NCI-H526 treated with DMSO at 0.1 percent for 48 hours (cell line): ENCODE measurements at regions not wholly inside any gene's neighbourhood (a gene's known extent, or its start where the extent isn't known, plus 50 kb on each side); places are given as distances from the start of the nearest gene placed in this dataset.
"Not testable (repeated sequence)": the region's sequence is repeated elsewhere in the genome, so short reads cannot be mapped to it uniquely, and the experiment has no call there.

Experiments
- DNase-seq: peaks from one replicate; lab custom pipeline; 2025; lab: John Stamatoyannopoulos, UW

DNA sequence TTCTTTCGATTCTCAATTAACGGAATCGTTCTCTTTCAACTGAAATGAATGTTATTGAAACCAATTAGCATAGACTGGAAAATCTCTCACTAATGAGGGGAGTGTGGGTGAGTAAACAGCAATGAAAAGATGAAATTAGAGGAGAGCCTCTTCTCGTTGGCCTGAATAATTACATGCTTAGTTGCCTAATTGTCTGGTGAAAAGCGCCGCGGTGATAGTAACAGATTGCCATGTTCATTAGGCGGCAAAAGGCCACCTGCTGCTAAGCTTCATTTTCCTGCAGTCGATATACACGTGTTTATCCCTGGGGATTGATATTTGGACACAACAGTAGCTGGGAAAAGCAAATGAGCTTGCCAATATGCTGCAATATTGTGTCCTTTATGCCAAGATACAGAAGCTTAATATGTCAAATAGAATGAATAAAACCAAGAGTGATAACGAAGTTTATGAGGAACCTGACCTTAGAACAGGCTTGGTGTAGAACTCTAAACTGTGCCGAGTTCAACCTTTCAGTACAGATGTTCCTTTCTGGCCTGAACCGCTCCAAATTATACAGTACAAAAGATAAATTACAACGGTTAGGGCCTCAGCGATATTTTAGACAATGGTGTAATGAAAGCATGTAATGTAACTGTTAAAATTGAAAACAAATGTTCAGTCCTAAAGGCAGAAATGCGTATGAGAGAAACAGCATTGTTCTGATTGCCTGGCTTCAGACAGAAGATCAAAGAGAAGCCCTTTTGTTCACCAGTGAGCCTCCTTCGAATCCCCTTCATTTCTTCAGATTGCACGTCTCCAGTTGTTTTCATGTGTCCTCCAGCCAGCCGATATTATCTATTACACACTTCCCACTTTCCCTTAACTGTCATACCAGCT, 185.2 kb downstream of the SHOX2 start:
- peak; percentile 20 for DNase-seq

DNA sequence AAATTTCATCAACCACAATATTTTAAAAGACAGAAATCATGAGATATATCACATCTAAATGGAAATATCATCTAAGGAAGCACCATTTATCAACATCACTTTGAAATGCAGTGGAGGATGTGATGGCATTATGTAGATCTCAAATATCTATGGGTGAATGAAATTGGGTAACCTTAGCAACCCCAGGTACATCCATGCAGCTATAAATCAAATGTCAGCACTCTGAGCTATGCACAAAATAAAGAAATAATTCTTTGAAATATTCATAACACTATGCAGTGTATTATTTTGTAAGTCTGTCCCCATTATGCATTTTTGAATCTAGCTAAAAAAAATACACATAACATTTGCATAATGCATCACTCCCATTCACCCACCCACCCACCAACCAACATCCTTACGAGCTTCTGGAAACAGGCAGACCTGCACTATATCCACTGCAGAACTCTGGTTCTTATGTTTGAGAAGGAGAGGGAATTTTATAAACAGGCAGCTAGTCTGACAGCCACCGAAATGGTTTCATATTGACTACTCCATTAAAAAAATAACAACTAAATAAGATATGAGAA, 186.8 kb downstream of the SHOX2 start:
- DNase-seq = no peak

DNA sequence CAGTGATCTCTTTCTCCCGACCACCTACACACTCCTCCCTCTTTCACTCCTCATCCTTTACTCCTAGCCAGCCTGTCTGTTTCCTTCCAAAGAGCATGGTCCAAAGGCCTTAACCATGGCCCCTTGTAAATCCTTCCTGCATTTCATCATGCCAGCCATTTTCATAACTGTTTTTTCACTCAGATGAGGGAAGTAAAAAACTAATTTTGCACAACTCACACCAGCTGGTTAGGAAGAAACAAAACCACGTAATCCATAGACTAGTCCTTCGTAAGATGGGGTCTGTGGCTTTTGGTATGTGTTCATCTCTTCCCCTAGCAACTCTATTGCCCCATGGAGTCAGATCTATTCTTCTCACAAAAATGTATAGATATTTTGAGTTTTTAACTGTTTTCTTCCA, 187.8 kb downstream of the SHOX2 start:
- DNase-seq = no peak

DNA sequence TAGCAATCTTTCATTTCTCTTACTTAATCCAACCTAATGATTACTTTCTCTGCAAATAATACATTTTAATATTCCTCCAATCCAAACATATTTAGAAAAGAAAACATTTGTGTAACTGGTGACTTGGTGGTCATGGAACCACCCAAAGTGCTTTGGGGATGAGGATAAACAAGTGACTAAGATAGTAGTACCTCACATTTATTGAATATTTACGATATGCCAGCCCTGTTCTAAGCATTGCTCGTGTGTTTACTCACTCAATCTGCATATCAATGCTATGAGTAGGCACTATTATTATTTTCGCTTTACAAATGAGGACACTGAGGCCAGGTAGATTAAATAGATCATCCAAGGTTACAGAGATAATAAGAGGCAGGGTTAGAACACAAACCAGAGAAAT, 189.5 kb downstream of the SHOX2 start:
- DNase-seq = no peak

DNA sequence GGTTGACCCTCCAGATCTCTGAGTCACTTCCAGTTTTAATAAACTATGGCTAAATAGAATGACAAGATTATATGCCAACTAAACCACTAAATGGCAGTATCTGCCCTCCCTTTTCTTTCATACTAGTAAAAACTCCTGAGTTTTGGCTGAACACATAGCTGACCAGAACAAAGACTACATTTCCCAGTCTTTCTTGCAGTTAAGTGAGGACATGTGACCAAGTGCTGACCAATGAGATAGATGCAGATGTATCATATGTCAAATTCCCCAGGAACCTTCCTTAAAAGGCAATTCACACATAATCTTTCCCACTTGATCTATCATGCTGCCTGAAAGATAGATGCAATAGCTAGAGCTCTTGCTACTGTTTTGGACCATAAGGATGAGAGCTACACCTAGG, 191.3 kb downstream of the SHOX2 start:
- DNase-seq = no peak

DNA sequence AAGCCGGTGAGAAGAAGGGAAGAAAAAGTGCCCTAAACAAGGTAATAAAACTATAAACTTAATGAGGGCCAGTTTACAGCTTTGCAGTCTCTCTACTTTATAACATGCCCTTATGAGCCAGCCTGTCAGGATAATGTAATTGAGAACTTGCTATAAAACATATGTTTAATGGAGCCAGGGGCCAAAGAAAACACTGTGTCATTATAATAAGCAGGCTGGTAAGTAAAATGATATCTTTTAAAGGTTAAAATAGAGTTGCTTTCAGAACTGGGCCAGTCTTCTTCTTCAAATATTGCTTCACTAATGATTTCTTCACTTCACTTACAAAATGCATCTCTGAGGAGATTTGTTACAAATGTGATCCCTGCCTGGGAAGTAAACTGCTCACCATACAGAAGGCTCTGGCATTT, 192.5 kb downstream of the SHOX2 start:
- DNase-seq = no peak

DNA sequence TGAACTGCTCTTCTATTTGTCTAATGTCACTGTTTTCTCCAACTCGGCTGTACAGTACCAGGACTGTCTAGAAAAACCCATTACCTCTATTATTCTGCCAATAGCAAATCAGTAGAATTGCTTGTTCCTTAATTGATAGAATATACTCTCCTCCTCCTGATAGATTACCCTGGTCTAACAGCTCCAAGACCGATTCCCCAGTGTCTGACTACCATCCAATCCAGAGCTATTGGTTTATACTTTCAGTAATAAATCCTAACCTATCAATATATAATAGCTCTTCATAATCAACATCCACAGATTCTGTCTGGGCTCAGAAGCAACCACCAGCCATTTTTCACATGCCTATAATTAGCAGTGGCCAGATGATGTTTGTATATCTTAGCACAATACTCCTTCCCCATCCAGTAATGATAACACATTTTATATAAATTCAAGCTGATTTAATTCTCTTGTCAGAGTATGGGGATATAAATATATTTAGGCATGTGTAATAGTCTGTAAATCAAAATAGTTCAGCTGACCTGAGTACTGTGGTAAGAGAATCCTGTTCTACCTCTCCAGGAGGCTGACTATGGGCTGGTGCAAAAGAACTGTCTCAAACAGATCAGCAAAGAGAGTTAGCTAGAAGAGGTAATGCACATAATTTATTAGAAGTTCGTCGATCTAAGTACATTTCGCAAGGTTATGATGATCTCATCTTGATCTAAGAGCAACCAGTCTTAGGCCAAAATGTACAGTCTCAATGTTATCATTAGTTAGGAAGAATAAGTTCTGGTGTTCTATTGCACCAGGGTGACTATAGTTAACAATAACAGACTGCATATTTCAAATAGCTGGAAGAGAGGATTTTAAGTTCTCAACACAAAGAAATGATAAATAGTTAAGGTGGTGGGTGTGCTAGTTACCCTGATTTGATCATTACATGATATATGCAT, 193.4 kb downstream of the SHOX2 start:
- DNase-seq = no peak

DNA sequence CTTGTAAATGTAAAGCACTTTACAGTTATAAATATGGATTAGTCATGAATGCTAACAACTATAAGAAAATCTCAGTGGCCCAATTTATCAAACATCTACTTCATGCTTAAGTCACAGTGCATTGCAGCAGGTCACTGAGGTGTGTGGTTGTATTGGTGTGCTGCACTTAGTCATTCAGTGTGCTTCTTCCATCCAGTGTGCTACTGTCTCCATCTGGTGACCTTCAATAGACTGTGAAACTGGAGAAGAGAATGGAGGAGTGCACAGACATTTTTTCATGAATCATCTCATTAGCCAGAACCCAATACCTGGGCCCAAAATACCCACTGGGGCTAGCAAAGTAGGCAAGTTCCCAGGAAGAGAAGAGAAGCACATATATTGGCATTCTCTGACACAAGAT, 199.6 kb downstream of the SHOX2 start:
- no peak for DNase-seq

DNA sequence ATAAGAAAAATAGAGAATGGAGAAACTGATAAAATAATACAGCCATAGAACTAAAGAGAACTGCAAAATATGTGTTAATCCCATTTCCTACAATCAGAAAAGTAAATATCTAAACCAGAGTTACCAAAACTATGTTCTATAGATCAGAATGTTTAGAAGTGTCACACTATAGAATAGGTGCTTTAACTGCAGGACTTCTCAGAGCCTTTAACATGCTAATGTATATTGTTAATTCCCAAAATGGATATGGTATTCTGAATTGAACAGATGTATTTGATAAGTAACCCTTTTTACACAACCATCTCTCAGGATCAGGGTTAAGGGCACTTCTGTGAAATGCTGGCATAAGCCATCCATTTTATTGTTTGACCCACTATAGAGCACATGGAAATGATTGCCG, 200.3 kb downstream of the SHOX2 start:
- no peak for DNase-seq

DNA sequence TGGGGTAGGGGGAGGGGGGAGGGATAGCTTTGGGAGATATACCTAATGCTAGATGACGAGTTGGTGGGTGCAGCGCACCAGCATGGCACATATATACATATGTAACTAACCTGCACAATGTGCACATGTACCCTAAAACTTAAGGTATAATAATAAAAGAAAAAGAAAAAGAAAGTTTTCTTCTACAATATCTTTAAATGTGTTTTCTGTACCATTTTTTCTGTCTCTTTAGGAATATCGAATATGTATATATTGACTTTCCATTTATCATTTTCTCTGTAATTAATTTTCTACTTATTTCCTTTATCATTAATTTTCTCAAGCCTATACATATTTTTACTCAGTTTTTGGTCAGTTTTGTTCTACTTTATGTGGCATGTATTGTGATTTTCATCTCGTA, 203.5 kb downstream of the SHOX2 start:
- DNase-seq = not testable (repeated sequence)

DNA sequence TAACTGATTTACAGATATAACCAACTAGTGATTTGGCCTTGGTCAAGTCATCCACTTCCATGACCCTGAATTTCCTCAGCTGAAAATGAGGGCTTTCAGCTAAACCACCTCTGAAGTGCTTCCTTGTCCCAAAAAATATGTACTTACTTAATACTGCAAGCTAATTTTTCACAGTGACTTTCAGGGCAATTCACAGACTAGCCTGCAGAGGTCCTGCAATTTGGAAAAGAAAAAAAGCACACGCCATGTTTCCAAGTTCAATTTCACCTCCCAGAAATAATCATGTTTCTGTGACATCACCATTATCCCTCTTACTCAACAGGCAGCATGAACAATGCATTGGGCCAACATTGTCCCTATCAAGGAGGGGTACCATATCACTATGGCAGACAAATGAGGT, 218.2 kb downstream of the SHOX2 start:
- DNase-seq = no peak

DNA sequence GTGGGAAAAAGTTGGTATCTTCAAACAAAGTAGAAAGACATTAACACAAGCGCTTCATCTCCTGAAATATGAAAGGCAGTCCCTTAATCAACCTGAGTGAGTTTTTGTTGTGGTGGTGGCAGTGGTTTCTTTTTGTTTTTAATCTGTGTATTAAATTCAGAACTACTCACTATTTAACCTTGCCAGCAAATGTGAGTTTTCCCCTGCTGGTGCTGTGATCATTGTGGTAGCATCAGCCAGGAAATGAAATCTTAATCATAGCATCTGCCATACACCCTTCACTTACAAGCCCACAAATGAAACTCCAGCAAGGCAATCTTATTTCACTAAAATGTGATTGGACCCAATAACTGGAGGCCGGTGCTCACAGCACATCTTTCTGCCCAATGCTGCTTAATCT, 229.7 kb downstream of the SHOX2 start:
- no peak for DNase-seq

DNA sequence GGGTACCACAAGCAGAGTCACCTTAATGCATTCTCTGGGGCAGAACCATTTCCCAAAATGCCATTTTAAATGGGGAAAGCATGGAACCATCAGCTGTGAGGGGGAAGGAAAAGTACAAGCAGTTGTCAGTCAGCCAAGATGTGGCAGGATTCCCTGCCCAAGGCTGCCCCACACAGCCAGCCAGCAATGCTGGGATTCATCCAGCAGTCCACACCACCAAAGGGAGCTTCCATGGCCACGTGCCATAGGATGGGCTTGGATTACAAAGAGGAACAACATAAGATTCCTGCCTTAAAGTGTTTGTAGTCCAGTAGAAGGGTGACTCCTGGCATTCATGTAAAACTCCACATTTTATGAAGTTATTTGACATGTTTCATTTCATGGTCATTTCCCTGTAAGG, 233.3 kb downstream of the SHOX2 start:
- no peak for DNase-seq

DNA sequence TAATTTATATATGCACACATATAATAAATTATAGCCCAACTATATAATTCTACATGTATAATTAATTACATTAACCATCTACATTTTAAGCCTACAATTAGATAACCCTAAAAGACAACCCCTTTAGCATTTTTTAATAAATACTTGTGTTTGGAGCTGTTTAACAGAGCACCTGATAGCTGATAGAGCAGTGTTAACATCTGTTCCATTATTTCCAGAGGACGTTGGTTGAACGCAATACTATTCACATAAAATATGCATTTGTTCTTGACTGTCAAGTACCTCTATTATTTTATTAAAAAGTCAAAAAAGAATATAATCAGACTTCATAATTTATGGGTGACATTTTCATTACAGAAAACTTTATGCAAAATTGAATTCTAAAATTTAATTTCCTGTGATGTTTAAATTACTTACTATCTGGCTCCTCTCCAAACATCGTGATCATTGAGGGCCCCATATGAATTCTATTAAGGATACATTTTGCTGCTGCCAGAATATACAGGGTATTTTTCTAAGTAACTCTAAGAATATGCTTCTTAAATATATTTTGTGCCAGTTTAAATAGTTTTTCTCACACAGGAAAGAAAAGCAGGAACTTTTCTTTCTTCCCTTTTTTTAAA, 234.3 kb downstream of the SHOX2 start:
- DNase-seq = no peak

DNA sequence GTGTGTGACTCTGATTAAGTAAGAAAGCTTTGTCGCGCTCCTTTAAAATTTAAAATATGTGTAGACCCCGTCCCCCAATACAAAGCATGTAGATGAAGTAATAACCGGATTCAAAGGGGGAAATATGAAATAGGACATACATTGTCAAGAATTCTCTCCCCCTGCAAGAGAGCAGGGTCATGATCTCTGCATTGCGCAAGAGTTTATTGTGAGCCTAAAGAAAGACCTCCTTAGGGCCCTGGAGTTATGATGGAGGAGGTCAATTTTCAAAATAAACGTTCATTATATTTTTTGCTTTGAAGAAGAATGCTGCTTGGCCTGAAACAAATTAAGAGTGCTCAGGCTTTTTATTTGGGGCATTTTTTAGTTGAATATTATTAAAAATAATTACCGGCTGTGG, 235.0 kb downstream of the SHOX2 start:
- DNase-seq = no peak

DNA sequence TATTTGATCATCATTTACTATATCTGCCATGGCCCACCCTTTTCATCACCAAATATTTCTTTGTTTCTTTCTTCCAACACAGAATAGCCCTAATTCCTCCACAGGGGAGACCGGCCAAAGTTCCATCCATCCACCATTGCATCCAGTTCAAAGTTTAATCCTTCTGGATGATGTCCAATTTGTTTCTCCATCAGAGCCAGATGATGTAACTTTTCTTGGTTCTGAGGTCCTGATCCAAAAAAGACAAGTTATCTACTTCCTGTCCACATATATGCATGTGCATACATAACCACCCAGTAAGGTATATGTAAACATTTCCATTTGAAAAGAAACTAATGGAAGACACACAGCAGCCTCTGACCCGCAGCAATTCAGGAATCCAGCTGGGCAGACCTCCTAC, 237.3 kb downstream of the SHOX2 start:
- no peak for DNase-seq

DNA sequence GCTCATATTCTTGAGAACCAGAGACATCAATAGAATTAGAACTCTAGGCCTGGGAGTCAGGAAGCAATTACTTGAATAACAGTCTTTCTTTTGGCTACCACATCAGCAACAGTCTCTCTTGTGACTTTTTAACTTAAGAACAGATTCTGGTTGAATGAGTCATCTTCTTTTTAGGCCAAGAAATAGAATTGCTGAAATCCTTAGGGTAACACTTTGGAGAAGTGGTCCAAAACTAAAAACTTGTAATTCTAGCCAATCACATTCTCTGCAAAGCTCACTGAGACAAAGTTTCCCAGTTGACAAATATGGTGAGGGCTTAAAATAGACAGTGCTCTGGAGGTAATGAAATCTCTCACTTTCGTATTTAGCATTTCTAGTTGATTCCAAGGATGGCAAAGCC, 238.0 kb downstream of the SHOX2 start:
- no peak for DNase-seq

DNA sequence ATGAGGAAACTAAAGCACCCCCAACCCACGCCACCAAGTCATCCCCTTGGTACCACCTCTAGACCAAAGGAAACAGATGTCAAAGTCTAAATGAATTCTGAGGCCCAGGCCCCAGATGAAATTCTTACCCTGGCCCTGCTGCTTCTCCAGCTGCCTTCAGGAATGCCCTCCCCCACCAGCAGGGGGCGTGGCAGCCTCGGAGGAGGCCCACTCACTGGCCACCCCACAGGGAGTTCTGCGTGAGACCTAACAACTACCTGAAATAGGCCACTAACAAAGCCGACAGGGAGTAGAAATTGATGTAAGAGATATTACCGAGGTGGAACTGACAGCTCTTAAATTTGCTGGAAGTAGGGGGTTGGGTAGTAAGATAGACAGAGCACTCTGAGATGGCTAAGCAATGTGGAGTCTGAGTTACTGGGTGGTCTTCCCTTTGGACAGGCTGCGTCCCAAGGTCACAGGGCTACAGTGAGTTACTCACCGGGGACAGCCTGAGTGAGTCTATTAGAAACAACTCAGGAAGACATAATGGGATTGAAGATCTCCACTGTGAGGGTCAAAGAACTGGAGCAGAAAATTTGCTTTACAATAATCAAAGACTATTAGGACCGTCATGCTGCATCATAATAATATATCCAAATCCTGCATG, 240.7 kb downstream of the SHOX2 start:
- no peak for DNase-seq

DNA sequence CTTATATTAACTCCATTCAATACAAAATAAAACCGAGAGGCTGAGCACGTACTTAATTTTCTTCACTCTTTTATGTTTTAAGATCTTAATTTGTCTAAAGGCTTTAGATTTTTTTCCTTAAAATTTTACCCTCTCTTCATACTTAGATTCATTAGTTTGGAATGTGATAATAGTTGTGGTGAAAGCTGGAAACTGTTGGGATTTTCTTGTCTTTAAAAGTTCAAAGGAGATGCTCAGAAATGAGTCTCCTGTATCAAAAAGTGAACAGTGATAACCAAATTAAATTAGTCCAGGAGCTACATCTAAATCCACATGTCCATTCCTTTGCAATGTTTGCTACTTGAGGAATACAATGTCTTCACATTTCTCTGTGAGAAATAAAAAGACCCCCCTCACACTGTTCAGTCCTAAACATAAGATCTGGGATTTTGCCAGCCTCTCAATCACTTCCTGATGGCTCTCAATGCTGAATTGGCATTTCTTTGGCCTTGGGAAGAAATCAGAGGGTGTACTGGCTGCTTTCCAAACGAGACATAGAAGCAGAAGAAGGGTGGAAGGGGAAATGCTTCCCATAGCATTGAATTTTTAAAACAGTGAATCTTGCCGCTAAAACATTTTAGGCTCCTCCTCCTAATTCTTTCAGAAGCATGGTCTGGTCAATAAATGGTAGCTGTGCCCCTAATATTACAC, 245.0 kb downstream of the SHOX2 start:
- DNase-seq = no peak

DNA sequence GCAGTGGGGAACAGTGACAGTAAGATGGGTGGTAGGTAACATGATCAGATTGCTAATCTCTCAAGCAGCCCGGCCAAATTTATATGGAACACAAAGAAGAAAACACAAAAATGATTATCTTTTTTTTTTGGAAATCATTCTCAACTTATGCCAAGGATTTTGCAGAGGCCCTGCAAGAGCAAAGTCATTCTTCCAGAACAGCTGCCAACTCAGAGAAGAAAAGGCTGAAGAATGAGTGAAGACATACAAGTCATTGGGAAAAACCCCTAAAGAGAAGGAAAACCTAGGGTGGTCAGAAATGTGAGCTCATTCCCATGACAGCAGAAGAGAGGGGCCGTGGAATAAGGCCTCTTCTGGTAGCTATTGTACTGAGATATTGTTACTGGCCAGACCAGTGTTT, 246.7 kb downstream of the SHOX2 start:
- no peak for DNase-seq

DNA sequence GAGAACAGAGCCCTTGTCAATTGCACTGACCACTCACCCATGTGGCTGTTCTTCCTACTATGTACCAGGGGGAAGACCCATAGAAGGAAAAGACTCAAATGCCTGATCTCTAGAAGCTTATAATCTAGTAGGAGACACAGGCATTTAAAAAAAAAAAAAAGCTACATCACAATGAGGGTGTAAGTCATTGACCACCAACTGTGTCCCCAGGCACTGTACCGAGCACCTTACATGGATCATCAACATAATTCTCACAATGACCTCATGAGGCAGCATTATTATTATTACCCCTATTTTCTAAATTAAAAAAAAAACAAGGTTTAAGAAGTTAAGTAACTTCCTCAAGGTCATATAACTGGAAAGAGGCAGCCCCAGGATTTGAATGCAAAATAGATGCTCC, 247.4 kb downstream of the SHOX2 start:
- DNase-seq = no peak
